GM21526 (cell line): ENCODE measurements at regions not wholly inside any gene's neighbourhood (a gene's known extent, or its start where the extent isn't known, plus 50 kb on each side); places are given as distances from the start of the nearest gene placed in this dataset.
"Not testable (repeated sequence)": the region's sequence is repeated elsewhere in the genome, so short reads cannot be mapped to it uniquely, and the experiment has no call there.

Source experiments
- ATAC-seq: cut with Tn5 transposase; IDR thresholded peaks from one replicate; pipeline ENCODE4 v1.9.1; 2021; ENCODE audit warnings: moderate library complexity; ENCODE audit not compliant: unreplicated experiment, low FRiP score

GRCh38 chr1:81738875-81739274 lies 61.9 kb upstream of the ADGRL2 start:
- no peak for ATAC-seq

GRCh38 chr1:81733480-81733879 lies 67.3 kb upstream of the ADGRL2 start:
- no peak for ATAC-seq

- no peak for ATAC-seq
These were observed 68.7 kb upstream of the ADGRL2 start for GRCh38 chr1:81731989-81732388.

- no peak for ATAC-seq
These were observed 69.9 kb upstream of the ADGRL2 start for GRCh38 chr1:81730881-81731280.

- not testable (repeated sequence) for ATAC-seq
These were observed 70.4 kb upstream of the ADGRL2 start for GRCh38 chr1:81730299-81730698.

- no peak for ATAC-seq
These were observed 70.9 kb upstream of the ADGRL2 start for GRCh38 chr1:81729818-81730217.

- no peak for ATAC-seq
These were observed 71.5 kb upstream of the ADGRL2 start for GRCh38 chr1:81729239-81729638.

GRCh38 chr1:81725823-81726222 lies 74.9 kb upstream of the ADGRL2 start:
- no peak for ATAC-seq

- ATAC-seq: not testable (repeated sequence)
These were observed 78.0 kb upstream of the ADGRL2 start for GRCh38 chr1:81722631-81723328.

- ATAC-seq: not testable (repeated sequence)
These were observed 80.5 kb upstream of the ADGRL2 start for GRCh38 chr1:81720256-81720655.

- no peak for ATAC-seq
These were observed 83.5 kb upstream of the ADGRL2 start for GRCh38 chr1:81717230-81717629.

GRCh38 chr1:81715391-81715790 lies 85.3 kb upstream of the ADGRL2 start:
- ATAC-seq: no peak

GRCh38 chr1:81714636-81715035 lies 86.1 kb upstream of the ADGRL2 start:
- ATAC-seq: no peak

GRCh38 chr1:81712425-81712824 lies 88.3 kb upstream of the ADGRL2 start:
- ATAC-seq: no peak

- no peak for ATAC-seq
These were observed 89.9 kb upstream of the ADGRL2 start for GRCh38 chr1:81710857-81711256.

GRCh38 chr1:81708250-81708649 lies 92.5 kb upstream of the ADGRL2 start:
- no peak for ATAC-seq

GRCh38 chr1:81706650-81707435 lies 93.9 kb upstream of the ADGRL2 start:
- no peak for ATAC-seq

- ATAC-seq: no peak
These were observed 96.8 kb upstream of the ADGRL2 start for GRCh38 chr1:81703756-81704463.

GRCh38 chr1:81703391-81703755 lies 97.4 kb upstream of the ADGRL2 start:
- no peak for ATAC-seq

- no peak for ATAC-seq
These were observed 97.8 kb upstream of the ADGRL2 start for GRCh38 chr1:81702903-81703302.

GRCh38 chr1:81702079-81702715 lies 98.5 kb upstream of the ADGRL2 start:
- ATAC-seq: no peak
